Endothelial cell of umbilical vein (primary cell): ENCODE measurements at regions not wholly inside any gene's neighbourhood (a gene's known extent, or its start where the extent isn't known, plus 50 kb on each side); places are given as distances from the start of the nearest gene placed in this dataset.
A peak's percentile ranks its signal among the peaks of the same experiment; 100 is the strongest.

Source experiments
- BruUV-seq: library from RNA; stranded (reverse); fragments of 400-500 nt; replicated peaks from 2 replicates; lab custom pipeline; 2021; lab: Mats Ljungman, UMichigan
- CTCF ChIA-PET: fragments of 300-600, 350-600 bp; sonication (Branson Sonifier 250); formaldehyde crosslinking; loops from one replicate; lab custom pipeline; 2021; ENCODE audit warnings: antibody characterized with exemption, inconsistent platforms; lab: Charles Lee
- POLR2A ChIA-PET: fragments of 300-600, 350-600 bp; sonication (Branson Sonifier 250); formaldehyde crosslinking; loops from one replicate; lab custom pipeline; 2021; ENCODE audit warnings: antibody characterized with exemption, inconsistent platforms; lab: Charles Lee
- DNase-seq: peaks from one replicate; pipeline ENCODE4 v3.0.0-alpha.2; 2011; ENCODE audit warnings: low read depth, low spot score
- FAIRE-seq: peaks from 2 replicates; lab custom pipeline; 2011; peaks lifted over from hg19 to GRCh38; lab: Jason Lieb, UNC
- H2AFZ ChIP-seq: 2 replicates; pipeline ENCODE4 v1.6.0; 2012; ENCODE audit warnings: low read depth, low read length, control low read depth, inconsistent platforms
- H3K27ac ChIP-seq: 2 replicates; pipeline ENCODE4 v1.5.1; 2011; ENCODE audit warnings: low read depth, mild to moderate bottlenecking, control low read depth, low read length, moderate library complexity; ENCODE audit not compliant: insufficient read depth
- H3K27me3 ChIP-seq, 2 experiments: 2 replicates each; pipeline versions ENCODE4 v1.6.0 to v1.6.1; 2011; ENCODE audit warnings: low read length in 2 of 2, mixed read lengths in 1 of 2; ENCODE audit not compliant: control insufficient read depth in 2 of 2, insufficient read depth in 2 of 2
- H3K36me3 ChIP-seq, 2 experiments: 2 replicates in 1 of 2; 3 replicates in 1 of 2; pipeline ENCODE4 v1.5.1; 2011; ENCODE audit warnings: low read length in 2 of 2, mild to moderate bottlenecking in 1 of 2, moderate library complexity in 1 of 2; ENCODE audit not compliant: control insufficient read depth in 2 of 2, insufficient read depth in 2 of 2; ENCODE audit errors: extremely low read depth in 1 of 2
- H3K4me1 ChIP-seq: 3 replicates; pipeline ENCODE4 v1.5.1; 2011; ENCODE audit warnings: mild to moderate bottlenecking, low read length; ENCODE audit not compliant: control insufficient read depth, insufficient read depth; ENCODE audit errors: extremely low read depth
- H3K4me2 ChIP-seq: 2 replicates; pipeline ENCODE4 v1.6.1; 2011; ENCODE audit warnings: low read length, control low read depth, mixed read lengths; ENCODE audit not compliant: insufficient read depth
- H3K4me3 ChIP-seq, 3 experiments: fragments of 200-600 bp in 1 of 3; sonication (generic), shearing (Covaris generic) in 1 of 3; replicated peaks in 1 of 3; 2 replicates each; pipeline ENCODE4 v1.5.1; 2011 to 2016; ENCODE audit warnings: control low read depth in 3 of 3, low read length in 3 of 3, mild to moderate bottlenecking in 2 of 3, inconsistent platforms in 1 of 3, low read depth in 1 of 3, moderate library complexity in 1 of 3; ENCODE audit not compliant: insufficient read depth in 1 of 3
- H3K79me2 ChIP-seq: 2 replicates; pipeline ENCODE4 v1.6.0; 2012; ENCODE audit warnings: low read length, inconsistent platforms; ENCODE audit not compliant: control insufficient read depth, insufficient read depth
- H3K9ac ChIP-seq: replicated peaks from 2 replicates; pipeline ENCODE3; 2011; ENCODE audit warnings: low read length, control low read depth; ENCODE audit not compliant: insufficient read depth; ENCODE audit errors: extremely low read depth
- H3K9me1 ChIP-seq: replicated peaks from 3 replicates; pipeline ENCODE4 v1.6.0; 2011; ENCODE audit warnings: mild to moderate bottlenecking, low read length; ENCODE audit not compliant: control insufficient read depth, insufficient read depth; ENCODE audit errors: extremely low read depth
- H3K9me3 ChIP-seq: replicated peaks from 2 replicates; pipeline ENCODE4 v1.5.1; 2012; ENCODE audit warnings: low read length, inconsistent platforms; ENCODE audit not compliant: control insufficient read depth, insufficient read depth
- H4K20me1 ChIP-seq: replicated peaks from 2 replicates; pipeline ENCODE3; 2011; ENCODE audit warnings: mild to moderate bottlenecking, low read length; ENCODE audit not compliant: control insufficient read depth, insufficient read depth; ENCODE audit errors: extremely low read depth
- GATA2 ChIP-seq: IDR thresholded peaks from 2 replicates; pipeline ENCODE4 v1.7.0; 2011; ENCODE audit warnings: low read depth, mild to moderate bottlenecking, moderate library complexity, mixed read lengths, low read length; ENCODE audit not compliant: insufficient read length, insufficient read depth
- JUN ChIP-seq: IDR thresholded peaks from 2 replicates; pipeline ENCODE4 v1.6.1; 2011; ENCODE audit warnings: borderline replicate concordance, low read depth; ENCODE audit not compliant: insufficient read length, insufficient read depth
- MAX ChIP-seq: IDR thresholded peaks from 2 replicates; pipeline ENCODE4 v1.6.1; 2011; ENCODE audit not compliant: insufficient read depth, insufficient read length
- MYC ChIP-seq: IDR thresholded peaks from one replicate; pipeline ENCODE4 v1.6.1; 2011; ENCODE audit warnings: mild to moderate bottlenecking, low read depth, low read length
- dilution Hi-C: fragments of 300-500 bp; cut with MboI; formaldehyde crosslinking; loops from one replicate; pipeline ENCODE4 v1.15.0; 2019; ENCODE audit warnings: low sequenced_read_pairs; ENCODE audit not compliant: extremely low pct_ligation_motif_present
- intact Hi-C: fragments of 100-400 bp; cut with micrococcal nuclease; formaldehyde crosslinking; loops from one replicate; pipeline ENCODE4 v1.10.0; 2022

DNA sequence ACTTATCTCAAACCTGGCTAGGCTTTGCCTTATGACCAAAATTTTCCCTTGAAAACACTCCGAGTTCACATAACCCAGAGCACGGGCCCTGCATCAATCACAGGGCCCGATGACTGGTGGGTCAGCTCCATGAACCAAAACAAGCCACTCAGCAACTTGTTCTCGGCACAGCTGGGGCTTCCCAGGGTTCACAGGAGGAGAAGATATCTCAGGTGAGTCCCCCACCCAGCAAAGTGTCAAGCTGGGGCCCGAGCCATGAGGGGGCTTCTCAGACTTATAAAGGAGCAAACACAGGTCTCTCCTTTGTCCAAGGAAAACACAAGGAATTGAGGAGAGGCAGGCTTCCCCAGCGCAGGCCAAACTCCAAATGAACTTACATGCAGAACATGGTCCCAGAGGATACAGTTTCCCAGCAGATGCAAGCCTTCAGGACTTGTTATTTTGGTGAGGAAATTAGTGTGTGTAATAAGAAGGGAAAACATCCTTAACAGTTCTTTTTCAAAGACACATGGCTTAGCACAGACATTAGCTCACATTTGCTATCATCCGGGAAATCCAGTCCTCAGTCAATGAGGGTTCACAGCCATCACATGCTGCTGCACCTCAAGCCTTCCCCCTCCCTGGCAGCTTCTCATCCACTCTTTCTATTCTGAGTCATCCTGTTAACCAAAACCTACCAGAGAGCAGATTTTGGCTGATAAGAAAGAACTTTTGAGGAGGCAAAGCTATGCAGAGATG is 98.1 kb upstream of the NFIA start:
- ChIA-PET POLR2A (no interaction called here), CTCF (interaction anchor here (1.1 to 2.6 kb wide), 4 partner anchors 14 to 604 kb away, joined by 4 to 9 read pairs (median 4); no protein-coding TSS in a partner anchor)
- H2AFZ ChIP-seq, result peak overlapping the region; percentile 77
- no peak overlapping the region for H3K4me2 ChIP-seq
- no peaks in the 10 kb centered on the region for H3K36me3 ChIP-seq
- H3K4me3 ChIP-seq, result no peak overlapping the region
- H3K79me2 ChIP-seq, result no peaks in the 10 kb centered on the region
- dilution Hi-C loops, result no loop called here
- intact Hi-C loops, result no loop called here
- H3K9me1 ChIP-seq, result no peaks in the 10 kb centered on the region
- no peaks in the 10 kb centered on the region for H3K9me3 ChIP-seq
- no TSS peak for BruUV-seq
- peaks cover 15% of the 10 kb centered on the region for H3K4me1 ChIP-seq
- DNase-seq, result peak; percentile 92
- TF ChIP-seq GATA2, result peak; percentile 44
- no peak for TF ChIP-seq JUN
- no peak for FAIRE-seq
- no peak overlapping the region for H3K27ac ChIP-seq
- H3K27me3 ChIP-seq, result no peaks in the 10 kb centered on the region
- no peaks in the 10 kb centered on the region for H4K20me1 ChIP-seq
- H3K9ac ChIP-seq, result no peak overlapping the region

DNA sequence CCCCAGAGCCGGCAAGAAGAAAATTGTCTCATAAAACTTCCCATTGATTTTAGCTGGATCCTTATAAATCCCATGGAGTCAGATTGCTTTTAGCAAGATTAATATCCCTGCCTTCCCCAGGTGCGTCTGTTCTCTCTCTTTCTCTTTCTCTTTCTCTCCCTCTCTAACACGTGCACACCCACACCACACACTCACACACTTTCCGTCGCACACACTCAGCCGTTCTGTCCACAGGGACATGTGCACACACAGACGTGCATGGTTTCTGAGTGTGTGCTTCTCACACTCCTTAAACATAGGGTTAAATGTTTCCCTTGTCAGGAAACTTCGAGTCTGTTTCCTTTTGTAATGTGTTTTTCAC is 98.7 kb upstream of the NFIA start:
- BruUV-seq, result no TSS peak
- dilution Hi-C loops (no loop called here), intact Hi-C loops (no loop called here)
- FAIRE-seq, result no peak
- Histone ChIP-seq H3K4me1 (peaks cover 15% of the 10 kb centered on the region), H3K9me3 (no peaks in the 10 kb centered on the region), H2AFZ (peak overlapping the region; percentile 77), H3K9ac (no peak overlapping the region), H3K4me2 (no peak overlapping the region), H4K20me1 (no peaks in the 10 kb centered on the region), H3K79me2 (no peaks in the 10 kb centered on the region), H3K9me1 (no peaks in the 10 kb centered on the region), H3K27me3 (no peaks in the 10 kb centered on the region), H3K27ac (no peak overlapping the region), H3K36me3 (no peaks in the 10 kb centered on the region), H3K4me3 (no peak overlapping the region)
- POLR2A ChIA-PET, result no interaction called here
- TF ChIP-seq MYC (no peak), MAX (peak; percentile 35)
- CTCF ChIA-PET, result interaction anchor here (1.1 to 2.6 kb wide), 2 partner anchors 59 to 605 kb away, joined by 4 to 9 read pairs; no protein-coding TSS in a partner anchor
- no peak for DNase-seq
